GM12878 (cell line): ENCODE measurements at regions not wholly inside any gene's neighbourhood (a gene's known extent, or its start where the extent isn't known, plus 50 kb on each side); places are given as distances from the start of the nearest gene placed in this dataset.

Experiments
- ATAC-seq: fragments of 200-7000 bp; cut with Tn5 transposase; 3 replicates; pipeline ENCODE4 v1.9.1; 2020; ENCODE audit warnings: mild to moderate bottlenecking, moderate library complexity
- BruUV-seq: library from RNA; stranded (reverse); fragments of 400-500 nt; replicated peaks from 2 replicates; lab custom pipeline; 2021; lab: Mats Ljungman, UMichigan
- CTCF ChIA-PET: fragments of 300-600 bp; sonication (Branson Sonifier 250); formaldehyde crosslinking; extraction: SDS; loops from one replicate; lab custom pipeline; 2021; ENCODE audit warnings: inconsistent platforms; lab: Yijun Ruan, JAX
- POLR2A ChIA-PET: fragments of 350-600 bp; formaldehyde crosslinking; extraction: SDS; loops from one replicate; lab custom pipeline; 2021; ENCODE audit warnings: inconsistent platforms; lab: Charles Lee
- RAD21 ChIA-PET: fragments of 300-600 bp; sonication (Branson Sonifier 250); formaldehyde crosslinking; loops from one replicate; lab custom pipeline; 2023; ENCODE audit warnings: antibody characterized with exemption; ENCODE audit not compliant: unreplicated experiment; lab: Charles Lee
- SMC1A ChIA-PET: fragments of 300-600 bp; sonication (Branson Sonifier 250); formaldehyde crosslinking; loops from one replicate; lab custom pipeline; 2023; ENCODE audit not compliant: unreplicated experiment, uncharacterized antibody; lab: Charles Lee
- DNase-seq: peaks from one replicate; pipeline ENCODE4 v3.0.0-alpha.2; 2011; ENCODE audit warnings: low read depth, low spot score
- FAIRE-seq: peaks from 3 replicates; lab custom pipeline; 2011; peaks lifted over from hg19 to GRCh38; lab: Jason Lieb, UNC
- H2AFZ ChIP-seq: 2 replicates; pipeline ENCODE4 v1.6.0; 2011; ENCODE audit warnings: low read depth, low read length, control low read depth; ENCODE audit not compliant: control insufficient read depth
- H3K27ac ChIP-seq: 2 replicates; pipeline ENCODE4 v1.5.1; 2011; ENCODE audit warnings: control low read depth; ENCODE audit not compliant: control insufficient read depth, insufficient read depth
- H3K27me3 ChIP-seq, 2 experiments: replicated peaks in 1 of 2; 2 replicates each; pipeline versions ENCODE4 v1.6.0 to v1.6.1; 2011; ENCODE audit warnings: low read length in 1 of 2; ENCODE audit not compliant: control insufficient read depth in 2 of 2, insufficient read depth in 2 of 2
- H3K36me3 ChIP-seq, 2 experiments: 2 replicates each; pipeline ENCODE4 v1.5.1; 2011; ENCODE audit warnings: low read length in 1 of 2; ENCODE audit not compliant: control insufficient read depth in 2 of 2, insufficient read depth in 2 of 2
- H3K4me1 ChIP-seq: 2 replicates; pipeline ENCODE4 v1.6.1; 2011; ENCODE audit warnings: mild to moderate bottlenecking, low read length, moderate library complexity, mixed read lengths; ENCODE audit not compliant: control insufficient read depth, insufficient read depth
- H3K4me2 ChIP-seq: 2 replicates; pipeline ENCODE4 v1.6.0; 2011; ENCODE audit warnings: control low read depth; ENCODE audit not compliant: control insufficient read depth, insufficient read depth
- H3K4me3 ChIP-seq: fragments of 200-600 bp; sonication (generic); 2 replicates; pipeline ENCODE4 v1.5.1; 2016
- H3K79me2 ChIP-seq: 2 replicates; pipeline ENCODE4 v1.6.0; 2011; ENCODE audit warnings: low read length; ENCODE audit not compliant: control insufficient read depth, insufficient read depth
- H3K9ac ChIP-seq: 2 replicates; pipeline ENCODE4 v1.8.0; 2011; ENCODE audit warnings: low read length, control low read depth, mixed read lengths; ENCODE audit not compliant: control insufficient read depth, insufficient read depth
- H3K9me3 ChIP-seq: replicated peaks from 3 replicates; pipeline ENCODE4 v1.5.1; 2011; ENCODE audit warnings: mild to moderate bottlenecking, low read length; ENCODE audit not compliant: control insufficient read depth, insufficient read depth
- H4K20me1 ChIP-seq: 2 replicates; pipeline ENCODE4 v1.6.0; 2011; ENCODE audit not compliant: control insufficient read depth, insufficient read depth
- EGR1 ChIP-seq, 2 experiments: IDR thresholded peaks; 1 replicate in 1 of 2; 2 replicates in 1 of 2; pipeline ENCODE4 v1.6.1; 2011 to 2012; ENCODE audit warnings: low read depth in 2 of 2, low read length in 2 of 2, borderline replicate concordance in 1 of 2, mild to moderate bottlenecking in 1 of 2, moderate library complexity in 1 of 2
- FOXM1 ChIP-seq: IDR thresholded peaks from 2 replicates; pipeline ENCODE4 v1.6.1; 2012; ENCODE audit warnings: low read depth, mild to moderate bottlenecking, inconsistent platforms, low read length, moderate library complexity
- HDAC2 ChIP-seq: fragments of 200-600 bp; sonication (generic); IDR thresholded peaks from 2 replicates; pipeline ENCODE4 v1.6.1; 2017
- NFIC ChIP-seq: IDR thresholded peaks from 2 replicates; pipeline ENCODE4 v1.6.1; 2012; ENCODE audit warnings: low read depth, mild to moderate bottlenecking, inconsistent platforms, low read length, moderate library complexity
- NFXL1 ChIP-seq: fragments of 450-650 bp; IDR thresholded peaks from 2 replicates; pipeline ENCODE4 v1.6.1; 2017; ENCODE audit warnings: antibody characterized with exemption, mild to moderate bottlenecking, borderline replicate concordance
- NR2F1 ChIP-seq: fragments of 450-650 bp; conservative IDR thresholded peaks from 2 replicates; pipeline ENCODE4 v1.6.1; 2017; ENCODE audit warnings: mild to moderate bottlenecking
- PAX5 ChIP-seq: IDR thresholded peaks from 2 replicates; pipeline ENCODE4 v1.6.1; 2011; ENCODE audit warnings: low read depth, low read length, borderline replicate concordance
- RFX5 ChIP-seq: IDR thresholded peaks from 2 replicates; pipeline ENCODE4 v1.6.1; 2011; ENCODE audit warnings: low read depth, low read length, improper control_type of control experiment
- STAT1 ChIP-seq: fragments of 450-650 bp; conservative IDR thresholded peaks from 2 replicates; pipeline ENCODE4 v1.6.1; 2014; ENCODE audit warnings: antibody characterized with exemption, mild to moderate bottlenecking
- TCF12 ChIP-seq: IDR thresholded peaks from 2 replicates; pipeline ENCODE4 v1.6.1; 2011; ENCODE audit warnings: low read depth, mild to moderate bottlenecking, low read length
- ZBED1 ChIP-seq: IDR thresholded peaks from 2 replicates; pipeline ENCODE4 v1.6.1; 2016; ENCODE audit warnings: borderline replicate concordance
- WGBS: methylation state at CpG from one replicate; pipeline ENCODE4 v1.1.6; 2016; ENCODE audit warnings: low lambda C conversion rate; ENCODE audit not compliant: insufficient replicate concordance, insufficient coverage; ENCODE audit errors: missing lambda C conversion rate; 5-methylcytosine and 5-hydroxymethylcytosine counted together
- in situ Hi-C: fragments of 300-500 bp; cut with MboI; formaldehyde crosslinking; loops from 9 replicates; pipeline ENCODE4 v1.14.3; 2018; ENCODE audit warnings: mixed read lengths
- intact Hi-C: fragments of 100-400 bp; cut with micrococcal nuclease; formaldehyde crosslinking; loops from one replicate; pipeline ENCODE4 v1.14.2; 2022; ENCODE audit not compliant: unreplicated experiment
- TF ChIP-seq, protein P1 (sequence below): fragments of 450-650 bp; conservative IDR thresholded peaks from 2 replicates; pipeline ENCODE4 v1.6.1; 2017; ENCODE audit warnings: mild to moderate bottlenecking, moderate library complexity
- TF ChIP-seq, protein P2 (sequence below): IDR thresholded peaks from 2 replicates; pipeline ENCODE4 v1.6.1; 2011; ENCODE audit warnings: borderline replicate concordance, low read depth, mild to moderate bottlenecking, moderate library complexity, low read length; ENCODE audit not compliant: insufficient read depth, poor library complexity, severe bottlenecking

DNA sequence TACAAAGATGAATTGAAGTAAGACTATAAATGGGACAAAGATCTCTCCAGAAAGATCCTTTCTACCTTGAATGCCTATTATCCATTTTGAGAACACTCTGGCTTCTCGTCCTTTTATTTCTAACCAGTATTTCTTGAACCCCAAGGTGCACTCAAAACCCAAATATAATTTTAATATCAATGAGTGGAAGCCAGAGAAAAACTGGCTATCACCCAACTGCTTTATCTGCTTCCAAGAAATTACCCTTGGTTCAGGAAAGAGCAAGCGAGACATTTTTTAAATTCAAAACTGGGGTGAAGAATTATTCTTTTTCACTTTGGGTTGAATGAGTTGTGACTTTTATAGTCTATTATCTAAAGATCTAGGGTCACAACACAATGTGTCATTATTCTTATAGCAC lies 221.3 kb downstream of the PTH2R start:
- H3K9ac ChIP-seq: no peak overlapping the region
- H3K4me1 ChIP-seq: no peaks in the 10 kb centered on the region
- ChIA-PET RAD21 (no interaction called here), CTCF (no interaction called here)
- intact Hi-C loops (no loop called here), in situ Hi-C loops (no loop called here)
- no peak overlapping the region for H2AFZ ChIP-seq
- ATAC-seq (no peak), FAIRE-seq (no peak), DNase-seq (no peak)
- H3K4me3 ChIP-seq: no peak overlapping the region
- H3K27ac ChIP-seq: no peak overlapping the region
- no peaks in the 10 kb centered on the region for H3K36me3 ChIP-seq
- H3K4me2 ChIP-seq: no peak overlapping the region
- 0% methylated on average over 2 of the region's 2 CpGs for WGBS
- H3K27me3 ChIP-seq: no peaks in the 10 kb centered on the region
- TF ChIP-seq RFX5: no peak
- no peak for TF ChIP-seq STAT1
- no peak for TF ChIP-seq NR2F1
- TF ChIP-seq ZBED1: no peak
- no peak for TF ChIP-seq TCF12
- no peak for TF ChIP-seq PAX5
- no peak for TF ChIP-seq HDAC2
- TF ChIP-seq, protein P1, sequence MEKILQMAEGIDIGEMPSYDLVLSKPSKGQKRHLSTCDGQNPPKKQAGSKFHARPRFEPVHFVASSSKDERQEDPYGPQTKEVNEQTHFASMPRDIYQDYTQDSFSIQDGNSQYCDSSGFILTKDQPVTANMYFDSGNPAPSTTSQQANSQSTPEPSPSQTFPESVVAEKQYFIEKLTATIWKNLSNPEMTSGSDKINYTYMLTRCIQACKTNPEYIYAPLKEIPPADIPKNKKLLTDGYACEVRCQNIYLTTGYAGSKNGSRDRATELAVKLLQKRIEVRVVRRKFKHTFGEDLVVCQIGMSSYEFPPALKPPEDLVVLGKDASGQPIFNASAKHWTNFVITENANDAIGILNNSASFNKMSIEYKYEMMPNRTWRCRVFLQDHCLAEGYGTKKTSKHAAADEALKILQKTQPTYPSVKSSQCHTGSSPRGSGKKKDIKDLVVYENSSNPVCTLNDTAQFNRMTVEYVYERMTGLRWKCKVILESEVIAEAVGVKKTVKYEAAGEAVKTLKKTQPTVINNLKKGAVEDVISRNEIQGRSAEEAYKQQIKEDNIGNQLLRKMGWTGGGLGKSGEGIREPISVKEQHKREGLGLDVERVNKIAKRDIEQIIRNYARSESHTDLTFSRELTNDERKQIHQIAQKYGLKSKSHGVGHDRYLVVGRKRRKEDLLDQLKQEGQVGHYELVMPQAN: no peak
- no peak for TF ChIP-seq NFIC
- no peak for TF ChIP-seq EGR1 (IDR thresholded peaks at IDR 0.05; ENCODE audit: borderline replicate concordance in 1 of 2, low read depth in 2 of 2, low read length in 2 of 2)
- TF ChIP-seq, protein P2, sequence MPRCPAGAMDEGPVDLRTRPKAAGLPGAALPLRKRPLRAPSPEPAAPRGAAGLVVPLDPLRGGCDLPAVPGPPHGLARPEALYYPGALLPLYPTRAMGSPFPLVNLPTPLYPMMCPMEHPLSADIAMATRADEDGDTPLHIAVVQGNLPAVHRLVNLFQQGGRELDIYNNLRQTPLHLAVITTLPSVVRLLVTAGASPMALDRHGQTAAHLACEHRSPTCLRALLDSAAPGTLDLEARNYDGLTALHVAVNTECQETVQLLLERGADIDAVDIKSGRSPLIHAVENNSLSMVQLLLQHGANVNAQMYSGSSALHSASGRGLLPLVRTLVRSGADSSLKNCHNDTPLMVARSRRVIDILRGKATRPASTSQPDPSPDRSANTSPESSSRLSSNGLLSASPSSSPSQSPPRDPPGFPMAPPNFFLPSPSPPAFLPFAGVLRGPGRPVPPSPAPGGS: no peak
- TF ChIP-seq FOXM1: no peak
- TF ChIP-seq NFXL1: no peak
- TF ChIP-seq, all 136 proteins: peak for 0
- no peaks in the 10 kb centered on the region for H4K20me1 ChIP-seq
- POLR2A ChIA-PET: no interaction called here
- no peaks in the 10 kb centered on the region for H3K79me2 ChIP-seq
- BruUV-seq: no TSS peak
- SMC1A ChIA-PET: interaction anchor here (0.6 kb wide), 1 partner anchor 102 kb away, joined by 3 read pairs; no protein-coding TSS in a partner anchor
- H3K9me3 ChIP-seq: no peaks in the 10 kb centered on the region
